WTC11 (cell line): ENCODE measurements at regions not wholly inside any gene's neighbourhood (a gene's known extent, or its start where the extent isn't known, plus 50 kb on each side); places are given as distances from the start of the nearest gene placed in this dataset.

Experiments
- ATAC-seq: fragments of 200-7000 bp; cut with Tn5 transposase; 2 replicates; pipeline ENCODE4 v1.10.0; 2021; ENCODE audit warnings: mild to moderate bottlenecking, moderate library complexity
- CTCF ChIA-PET: fragments of 300-600 bp; sonication (Branson Sonifier 250); formaldehyde crosslinking; loops from one replicate; lab custom pipeline; 2021; ENCODE audit warnings: antibody characterized with exemption; lab: Charles Lee
- POLR2A ChIA-PET: fragments of 350-600 bp; sonication (Branson Sonifier 250); formaldehyde crosslinking; loops from one replicate; lab custom pipeline; 2021; ENCODE audit warnings: antibody characterized with exemption; lab: Charles Lee
- DNase-seq: peaks from one replicate; pipeline ENCODE4 v3.0.0; 2021; ENCODE audit warnings: low spot score
- H3K27ac Mint-ChIP-seq: 2 replicates; pipeline ENCODE4 v1.8.0; 2021; ENCODE audit warnings: mixed read lengths
- H3K27me3 Mint-ChIP-seq: 2 replicates; pipeline ENCODE4 v1.8.0; 2021; ENCODE audit warnings: low read depth, mild to moderate bottlenecking, moderate library complexity, mixed read lengths
- H3K36me3 Mint-ChIP-seq: 2 replicates; pipeline ENCODE4 v1.8.0; 2021; ENCODE audit warnings: mixed read lengths
- H3K4me1 Mint-ChIP-seq: 2 replicates; pipeline ENCODE4 v1.8.0; 2022; ENCODE audit warnings: mixed read lengths
- H3K4me3 Mint-ChIP-seq: 2 replicates; pipeline ENCODE4 v1.8.0; 2021; ENCODE audit warnings: mild to moderate bottlenecking, moderate library complexity, mixed read lengths
- H3K9me3 Mint-ChIP-seq: 2 replicates; pipeline ENCODE4 v1.8.0; 2021; ENCODE audit warnings: mixed read lengths
- AFF4 ChIP-seq: sonication (generic); formaldehyde crosslinking; IDR thresholded peaks from 2 replicates; pipeline ENCODE4 v1.8.1; 2023; ENCODE audit warnings: mild to moderate bottlenecking, missing genetic modification reagents, borderline replicate concordance
- CREM ChIP-seq: sonication (generic); formaldehyde crosslinking; IDR thresholded peaks from 2 replicates; pipeline ENCODE4 v1.8.1; 2022; ENCODE audit warnings: mild to moderate bottlenecking, missing genetic modification reagents, moderate library complexity
- E2F1 ChIP-seq: sonication (generic); formaldehyde crosslinking; IDR thresholded peaks from 2 replicates; pipeline ENCODE4 v1.8.0; 2022; ENCODE audit warnings: mild to moderate bottlenecking, missing genetic modification reagents
- FOXJ3 ChIP-seq: sonication (generic); formaldehyde crosslinking; IDR thresholded peaks from 2 replicates; pipeline ENCODE4 v1.9.0; 2021; ENCODE audit warnings: missing genetic modification reagents, mild to moderate bottlenecking, borderline replicate concordance
- FOXP4 ChIP-seq: sonication (generic); formaldehyde crosslinking; IDR thresholded peaks from 2 replicates; pipeline ENCODE4 v1.8.0; 2022; ENCODE audit warnings: mild to moderate bottlenecking, missing genetic modification reagents
- JUN ChIP-seq: sonication (generic); formaldehyde crosslinking; IDR thresholded peaks from 2 replicates; pipeline ENCODE4 v1.8.0; 2023; ENCODE audit warnings: mild to moderate bottlenecking, missing genetic modification reagents
- MLX ChIP-seq: sonication (generic); formaldehyde crosslinking; IDR thresholded peaks from 2 replicates; pipeline ENCODE4 v1.8.1; 2023; ENCODE audit warnings: mild to moderate bottlenecking, missing genetic modification reagents, moderate library complexity
- NFE2L1 ChIP-seq: sonication (generic); formaldehyde crosslinking; IDR thresholded peaks from 2 replicates; pipeline ENCODE4 v1.8.1; 2023; ENCODE audit warnings: missing genetic modification reagents
- ZBTB43 ChIP-seq: sonication (generic); formaldehyde crosslinking; IDR thresholded peaks from 2 replicates; pipeline ENCODE4 v1.8.1; 2023; ENCODE audit warnings: mild to moderate bottlenecking, missing genetic modification reagents
- TF ChIP-seq, protein P1 (sequence below): fragments of 250-450 bp; sonication (Bioruptor Pico); IDR thresholded peaks from 2 replicates; pipeline ENCODE4 v2.1.2; 2022; ENCODE audit warnings: mild to moderate bottlenecking, moderate library complexity
- TF ChIP-seq, protein P2 (sequence below): sonication (generic); formaldehyde crosslinking; IDR thresholded peaks from 2 replicates; pipeline ENCODE4 v1.8.0; 2022; ENCODE audit warnings: mild to moderate bottlenecking, missing genetic modification reagents
- TF ChIP-seq, protein P3 (sequence below): sonication (generic); formaldehyde crosslinking; IDR thresholded peaks from 2 replicates; pipeline ENCODE4 v1.8.1; 2023; ENCODE audit warnings: mild to moderate bottlenecking, missing genetic modification reagents, moderate library complexity
- TF ChIP-seq, protein P4 (sequence below): sonication (generic); formaldehyde crosslinking; IDR thresholded peaks from 2 replicates; pipeline ENCODE4 v1.8.1; 2022; ENCODE audit warnings: missing genetic modification reagents, borderline replicate concordance
- TF ChIP-seq, protein P5 (sequence below): sonication (generic); formaldehyde crosslinking; IDR thresholded peaks from 2 replicates; pipeline ENCODE4 v1.8.0; 2023; ENCODE audit warnings: missing genetic modification reagents

DNA sequence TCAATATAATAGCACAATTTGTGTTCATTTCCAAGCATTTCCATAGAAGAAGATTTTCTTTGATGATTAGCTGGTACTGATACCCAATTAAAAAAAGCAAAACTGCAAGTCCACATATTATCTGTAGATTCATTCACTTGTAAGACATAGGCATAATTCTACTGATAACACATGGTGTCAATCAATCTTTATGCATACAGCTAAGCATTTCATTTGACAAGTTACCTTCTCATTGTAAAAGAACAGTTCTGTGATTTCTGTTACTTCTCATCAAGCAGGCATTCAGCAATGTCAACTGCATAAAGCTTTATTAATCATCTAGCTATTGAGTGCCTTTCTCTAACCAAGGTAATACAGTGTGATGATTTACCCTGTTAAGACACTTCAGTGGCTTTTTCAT, 672.0 kb downstream of the PLOD2 start:
- Mint-ChIP-seq H3K27ac (no peak overlapping the region), H3K4me3 (no peak overlapping the region), H3K27me3 (no peaks in the 10 kb centered on the region), H3K4me1 (peaks cover 18% of the 10 kb centered on the region), H3K36me3 (0 out of 2 replicates have a peak, but pooled peaks cover 2% of the 10 kb centered on the region), H3K9me3 (no peaks in the 10 kb centered on the region)
- ChIA-PET POLR2A (interaction anchor here (0.7 kb wide), 1 partner anchor 39 kb away, joined by 4 read pairs; no protein-coding TSS in a partner anchor), CTCF (no interaction called here)
- no peak for DNase-seq
- ATAC-seq = no peak
- TF ChIP-seq, protein P1, sequence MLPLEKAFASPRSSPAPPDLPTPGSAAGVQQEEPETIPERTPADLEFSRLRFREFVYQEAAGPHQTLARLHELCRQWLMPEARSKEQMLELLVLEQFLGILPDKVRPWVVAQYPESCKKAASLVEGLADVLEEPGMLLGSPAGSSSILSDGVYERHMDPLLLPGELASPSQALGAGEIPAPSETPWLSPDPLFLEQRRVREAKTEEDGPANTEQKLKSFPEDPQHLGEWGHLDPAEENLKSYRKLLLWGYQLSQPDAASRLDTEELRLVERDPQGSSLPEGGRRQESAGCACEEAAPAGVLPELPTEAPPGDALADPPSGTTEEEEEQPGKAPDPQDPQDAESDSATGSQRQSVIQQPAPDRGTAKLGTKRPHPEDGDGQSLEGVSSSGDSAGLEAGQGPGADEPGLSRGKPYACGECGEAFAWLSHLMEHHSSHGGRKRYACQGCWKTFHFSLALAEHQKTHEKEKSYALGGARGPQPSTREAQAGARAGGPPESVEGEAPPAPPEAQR = no peak
- TF ChIP-seq, all 79 proteins: peak for 0

GRCh38 chr3:145490088-145491048, 670.6 kb downstream of the PLOD2 start:
- ChIA-PET CTCF (interaction anchor here (0.5 kb wide), 1 partner anchor 60 kb away, joined by 4 read pairs; no protein-coding TSS in a partner anchor), POLR2A (no interaction called here)
- Mint-ChIP-seq H3K4me3 (no peak overlapping the region), H3K27me3 (no peaks in the 10 kb centered on the region), H3K4me1 (peaks cover 15% of the 10 kb centered on the region), H3K36me3 (0 out of 2 replicates have a peak, but pooled peaks cover 4% of the 10 kb centered on the region), H3K9me3 (no peaks in the 10 kb centered on the region), H3K27ac (no peak overlapping the region)
- DNase-seq (no peak), ATAC-seq (no peak)
- TF ChIP-seq FOXJ3 (CRISPR knock-in tag) (no peak), AFF4 (no peak), E2F1 (CRISPR knock-in tag) (no peak), JUN (CRISPR knock-in tag) (no peak), CREM (CRISPR knock-in tag) (no peak), MLX (CRISPR knock-in tag) (no peak), ZBTB43 (CRISPR knock-in tag) (no peak), NFE2L1 (CRISPR knock-in tag) (no peak), FOXP4 (CRISPR knock-in tag) (no peak)
- TF ChIP-seq, protein P2, sequence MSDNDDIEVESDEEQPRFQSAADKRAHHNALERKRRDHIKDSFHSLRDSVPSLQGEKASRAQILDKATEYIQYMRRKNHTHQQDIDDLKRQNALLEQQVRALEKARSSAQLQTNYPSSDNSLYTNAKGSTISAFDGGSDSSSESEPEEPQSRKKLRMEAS (CRISPR knock-in tag) = no peak
- TF ChIP-seq, protein P3, sequence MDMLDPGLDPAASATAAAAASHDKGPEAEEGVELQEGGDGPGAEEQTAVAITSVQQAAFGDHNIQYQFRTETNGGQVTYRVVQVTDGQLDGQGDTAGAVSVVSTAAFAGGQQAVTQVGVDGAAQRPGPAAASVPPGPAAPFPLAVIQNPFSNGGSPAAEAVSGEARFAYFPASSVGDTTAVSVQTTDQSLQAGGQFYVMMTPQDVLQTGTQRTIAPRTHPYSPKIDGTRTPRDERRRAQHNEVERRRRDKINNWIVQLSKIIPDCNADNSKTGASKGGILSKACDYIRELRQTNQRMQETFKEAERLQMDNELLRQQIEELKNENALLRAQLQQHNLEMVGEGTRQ (CRISPR knock-in tag) = no peak
- TF ChIP-seq, protein P4, sequence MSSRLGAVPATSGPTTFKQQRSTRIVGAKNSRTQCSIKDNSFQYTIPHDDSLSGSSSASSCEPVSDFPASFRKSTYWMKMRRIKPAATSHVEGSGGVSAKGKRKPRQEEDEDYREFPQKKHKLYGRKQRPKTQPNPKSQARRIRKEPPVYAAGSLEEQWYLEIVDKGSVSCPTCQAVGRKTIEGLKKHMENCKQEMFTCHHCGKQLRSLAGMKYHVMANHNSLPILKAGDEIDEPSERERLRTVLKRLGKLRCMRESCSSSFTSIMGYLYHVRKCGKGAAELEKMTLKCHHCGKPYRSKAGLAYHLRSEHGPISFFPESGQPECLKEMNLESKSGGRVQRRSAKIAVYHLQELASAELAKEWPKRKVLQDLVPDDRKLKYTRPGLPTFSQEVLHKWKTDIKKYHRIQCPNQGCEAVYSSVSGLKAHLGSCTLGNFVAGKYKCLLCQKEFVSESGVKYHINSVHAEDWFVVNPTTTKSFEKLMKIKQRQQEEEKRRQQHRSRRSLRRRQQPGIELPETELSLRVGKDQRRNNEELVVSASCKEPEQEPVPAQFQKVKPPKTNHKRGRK (CRISPR knock-in tag) = no peak
- TF ChIP-seq, protein P5, sequence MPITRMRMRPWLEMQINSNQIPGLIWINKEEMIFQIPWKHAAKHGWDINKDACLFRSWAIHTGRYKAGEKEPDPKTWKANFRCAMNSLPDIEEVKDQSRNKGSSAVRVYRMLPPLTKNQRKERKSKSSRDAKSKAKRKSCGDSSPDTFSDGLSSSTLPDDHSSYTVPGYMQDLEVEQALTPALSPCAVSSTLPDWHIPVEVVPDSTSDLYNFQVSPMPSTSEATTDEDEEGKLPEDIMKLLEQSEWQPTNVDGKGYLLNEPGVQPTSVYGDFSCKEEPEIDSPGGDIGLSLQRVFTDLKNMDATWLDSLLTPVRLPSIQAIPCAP = no peak
